CD4-positive, CD25-positive, alpha-beta regulatory T cell (primary cell): ENCODE measurements at regions not wholly inside any gene's neighbourhood (a gene's known extent, or its start where the extent isn't known, plus 50 kb on each side); places are given as distances from the start of the nearest gene placed in this dataset.

Experiments used
- ATAC-seq, 2 donors: fragments of 150-1000 bp; cut with Tn5 transposase; one replicate each; pipeline ENCODE4 v1.10.0; 2021; ENCODE audit warnings: low read depth in 2 of 2, moderate number of reproducible peaks in 2 of 2, moderate library complexity in 1 of 2
- DNase-seq, 3 donors: peaks; one replicate each; pipeline versions ENCODE4 v3.0.0 to v3.0.0-alpha.2; 2012 to 2022; ENCODE audit warnings: mixed read lengths in 1 of 3
- H3K27ac ChIP-seq: one replicate; pipeline ENCODE4 v1.7.0; 2013; ENCODE audit warnings: mild to moderate bottlenecking, low read length; ENCODE audit not compliant: insufficient read depth, poor library complexity, severe bottlenecking
- H3K27me3 ChIP-seq: one replicate; pipeline ENCODE4 v1.7.0; 2013; ENCODE audit warnings: low read length; ENCODE audit not compliant: control insufficient read depth, insufficient read depth
- H3K36me3 ChIP-seq: one replicate; pipeline ENCODE4 v1.7.0; 2013; ENCODE audit warnings: mild to moderate bottlenecking, low read length, moderate library complexity; ENCODE audit not compliant: control insufficient read depth, insufficient read depth
- H3K4me1 ChIP-seq: 2 replicates; pipeline ENCODE4 v1.7.0; 2013; ENCODE audit warnings: mild to moderate bottlenecking, low read length; ENCODE audit not compliant: insufficient read depth, control insufficient read depth, poor library complexity, severe bottlenecking
- H3K4me3 ChIP-seq: one replicate; pipeline ENCODE4 v1.7.0; 2013; ENCODE audit warnings: low read depth, mild to moderate bottlenecking, low read length, moderate library complexity
- H3K9me3 ChIP-seq, 2 experiments: 1 replicate in 1 of 2; 2 replicates in 1 of 2; pipeline ENCODE4 v1.7.0; 2013; ENCODE audit warnings: low read length in 2 of 2, mild to moderate bottlenecking in 1 of 2, moderate library complexity in 1 of 2; ENCODE audit not compliant: control insufficient read depth in 2 of 2
- H3K27ac Mint-ChIP-seq, 3 donors: one replicate each; pipeline ENCODE4 v1.8.0; 2020 to 2022; ENCODE audit warnings: mild to moderate bottlenecking in 3 of 3, mixed read lengths in 3 of 3, moderate library complexity in 2 of 3
- H3K27me3 Mint-ChIP-seq: one replicate; pipeline ENCODE4 v1.8.0; 2022; ENCODE audit warnings: mild to moderate bottlenecking, mixed read lengths
- H3K36me3 Mint-ChIP-seq: one replicate; pipeline ENCODE4 v1.8.0; 2020; ENCODE audit warnings: mixed read lengths
- H3K4me1 Mint-ChIP-seq, 4 donors: one replicate each; pipeline ENCODE4 v1.8.0; 2020 to 2022; ENCODE audit warnings: mixed read lengths in 4 of 4, mild to moderate bottlenecking in 1 of 4
- H3K4me3 Mint-ChIP-seq, 4 donors: one replicate each; pipeline ENCODE4 v1.8.0; 2020 to 2022; ENCODE audit warnings: mild to moderate bottlenecking in 4 of 4, mixed read lengths in 4 of 4, moderate library complexity in 3 of 4
- H3K9me3 Mint-ChIP-seq, 7 donors: one replicate each; pipeline ENCODE4 v1.8.0; 2020 to 2022; ENCODE audit warnings: mixed read lengths in 7 of 7, mild to moderate bottlenecking in 3 of 7, moderate library complexity in 2 of 7

DNA sequence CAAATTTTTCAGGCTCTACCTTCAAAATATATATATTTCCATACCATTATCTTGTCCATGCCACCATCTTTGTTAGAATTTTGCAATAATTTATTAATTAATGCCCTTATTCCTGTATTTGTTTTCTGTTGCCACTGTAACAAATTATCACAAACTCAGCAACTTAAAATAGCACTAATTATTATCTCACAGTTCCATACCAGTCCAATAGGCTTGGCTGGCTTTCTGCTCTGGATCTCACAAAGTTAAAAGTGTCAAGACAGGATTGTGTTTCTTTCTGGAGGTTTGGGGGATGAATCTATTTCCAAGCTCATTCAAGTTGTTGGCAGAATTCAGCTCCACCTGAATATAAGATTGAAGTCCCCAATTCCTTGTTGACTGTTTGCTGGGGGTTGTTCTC is 58.6 kb upstream of the SLC38A4 start:
- no peak for DNase-seq
- Mint-ChIP-seq H3K4me3 (no peak overlapping the region), H3K27me3 (peaks cover 11% of the 10 kb centered on the region), H3K9me3 (peaks cover 0 to 6% (median 0%) of the 10 kb centered on the region in 7 donors), H3K36me3 (no peaks in the 10 kb centered on the region), H3K27ac (no peak overlapping the region), H3K4me1 (no peaks in the 10 kb centered on the region)
- Histone ChIP-seq H3K27ac (no peak overlapping the region), H3K27me3 (peaks cover 10% of the 10 kb centered on the region), H3K4me3 (no peak overlapping the region), H3K9me3 (no peaks in the 10 kb centered on the region), H3K4me1 (no peaks in the 10 kb centered on the region), H3K36me3 (no peaks in the 10 kb centered on the region)
- ATAC-seq = no peak

DNA sequence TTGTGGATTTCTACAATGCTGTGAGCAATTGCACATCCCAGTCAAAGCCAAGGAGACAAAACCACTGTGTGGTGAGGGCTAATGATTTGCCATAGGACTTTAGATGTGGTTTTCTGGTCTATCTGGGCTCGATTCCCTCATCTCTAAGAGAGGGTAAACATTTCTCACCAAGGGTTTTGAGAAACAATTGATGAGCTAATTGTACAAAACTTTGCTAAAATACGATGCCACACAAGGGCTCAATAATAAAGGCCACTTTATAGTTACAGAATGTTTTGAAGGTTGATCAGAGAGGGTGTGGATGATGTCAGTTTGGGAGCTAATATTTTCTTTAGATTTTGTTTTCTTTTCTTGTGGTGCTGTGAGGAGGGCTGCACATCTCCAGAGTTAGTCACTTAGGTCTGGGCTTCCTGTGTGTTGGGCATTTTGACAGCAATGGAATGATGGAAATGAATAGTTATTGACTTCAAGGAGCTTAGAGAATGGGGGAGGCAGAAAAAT is 60.8 kb upstream of the SLC38A4 start:
- H3K4me1 ChIP-seq = no peaks in the 10 kb centered on the region
- no peak overlapping the region for H3K4me3 ChIP-seq
- H3K36me3 ChIP-seq = no peaks in the 10 kb centered on the region
- DNase-seq = no peak
- no peak for ATAC-seq
- no peak overlapping the region for H3K27ac Mint-ChIP-seq
- H3K4me3 Mint-ChIP-seq = no peak overlapping the region
- no peak overlapping the region for H3K27ac ChIP-seq
- peaks cover 0 to 3% (median 0%) of the 10 kb centered on the region in 7 donors for H3K9me3 Mint-ChIP-seq
- peaks cover 14% of the 10 kb centered on the region for H3K27me3 ChIP-seq
- no peaks in the 10 kb centered on the region for H3K9me3 ChIP-seq
- no peaks in the 10 kb centered on the region for H3K36me3 Mint-ChIP-seq
- H3K27me3 Mint-ChIP-seq = peaks cover 8% of the 10 kb centered on the region
- H3K4me1 Mint-ChIP-seq = no peaks in the 10 kb centered on the region

GRCh38 chr12:46887870-46888269 is 62.1 kb upstream of the SLC38A4 start:
- H3K4me3 Mint-ChIP-seq = no peak overlapping the region
- Histone ChIP-seq H3K27ac (no peak overlapping the region), H3K4me1 (no peaks in the 10 kb centered on the region), H3K9me3 (no peaks in the 10 kb centered on the region), H3K27me3 (peaks cover 14% of the 10 kb centered on the region), H3K4me3 (no peak overlapping the region), H3K36me3 (no peaks in the 10 kb centered on the region)
- ATAC-seq = no peak
- H3K27me3 Mint-ChIP-seq = peaks cover 13% of the 10 kb centered on the region
- H3K4me1 Mint-ChIP-seq = no peaks in the 10 kb centered on the region
- H3K27ac Mint-ChIP-seq = no peak overlapping the region
- DNase-seq = no peak
- H3K9me3 Mint-ChIP-seq = peaks cover 0 to 2% (median 0%) of the 10 kb centered on the region in 7 donors
- H3K36me3 Mint-ChIP-seq = no peaks in the 10 kb centered on the region

DNA sequence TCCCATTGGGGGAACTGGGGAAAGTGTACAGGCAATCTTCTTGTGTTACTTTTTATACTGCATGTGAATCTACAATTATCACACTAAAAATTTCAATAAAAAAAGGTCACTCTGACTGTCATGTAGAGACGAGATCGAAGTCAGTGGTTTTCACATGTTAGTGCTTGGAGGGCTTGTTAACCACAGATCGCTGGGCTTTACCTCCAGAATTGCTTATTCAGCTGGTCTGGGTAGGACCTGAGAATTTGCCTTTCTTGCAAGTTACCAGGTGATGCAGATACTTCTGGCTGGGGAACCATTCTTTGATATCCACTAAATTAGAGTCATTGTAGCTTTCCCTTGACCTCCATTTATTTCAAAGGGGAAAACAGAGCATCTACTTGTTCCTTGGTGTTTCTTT is 62.8 kb upstream of the SLC38A4 start:
- Histone ChIP-seq H3K36me3 (no peaks in the 10 kb centered on the region), H3K9me3 (no peaks in the 10 kb centered on the region), H3K27me3 (peaks cover 16% of the 10 kb centered on the region), H3K4me3 (no peak overlapping the region), H3K4me1 (no peaks in the 10 kb centered on the region), H3K27ac (no peak overlapping the region)
- H3K9me3 Mint-ChIP-seq = peaks cover 0 to 2% (median 0%) of the 10 kb centered on the region in 7 donors
- H3K27ac Mint-ChIP-seq = no peak overlapping the region
- no peaks in the 10 kb centered on the region for H3K4me1 Mint-ChIP-seq
- no peaks in the 10 kb centered on the region for H3K36me3 Mint-ChIP-seq
- ATAC-seq (no peak), DNase-seq (no peak)
- H3K27me3 Mint-ChIP-seq = peaks cover 13% of the 10 kb centered on the region
- H3K4me3 Mint-ChIP-seq = no peak overlapping the region

GRCh38 chr12:46891306-46891705 is 65.5 kb upstream of the SLC38A4 start:
- Histone ChIP-seq H3K36me3 (no peaks in the 10 kb centered on the region), H3K4me3 (no peak overlapping the region), H3K27me3 (peaks cover 5% of the 10 kb centered on the region), H3K4me1 (no peaks in the 10 kb centered on the region), H3K9me3 (no peaks in the 10 kb centered on the region), H3K27ac (no peak overlapping the region)
- H3K4me3 Mint-ChIP-seq = no peak overlapping the region
- H3K27me3 Mint-ChIP-seq = peaks cover 17% of the 10 kb centered on the region
- H3K4me1 Mint-ChIP-seq = no peaks in the 10 kb centered on the region
- H3K9me3 Mint-ChIP-seq = peaks cover 0 to 2% (median 0%) of the 10 kb centered on the region in 7 donors
- no peak for ATAC-seq
- no peaks in the 10 kb centered on the region for H3K36me3 Mint-ChIP-seq
- no peak for DNase-seq
- H3K27ac Mint-ChIP-seq = no peak overlapping the region

DNA sequence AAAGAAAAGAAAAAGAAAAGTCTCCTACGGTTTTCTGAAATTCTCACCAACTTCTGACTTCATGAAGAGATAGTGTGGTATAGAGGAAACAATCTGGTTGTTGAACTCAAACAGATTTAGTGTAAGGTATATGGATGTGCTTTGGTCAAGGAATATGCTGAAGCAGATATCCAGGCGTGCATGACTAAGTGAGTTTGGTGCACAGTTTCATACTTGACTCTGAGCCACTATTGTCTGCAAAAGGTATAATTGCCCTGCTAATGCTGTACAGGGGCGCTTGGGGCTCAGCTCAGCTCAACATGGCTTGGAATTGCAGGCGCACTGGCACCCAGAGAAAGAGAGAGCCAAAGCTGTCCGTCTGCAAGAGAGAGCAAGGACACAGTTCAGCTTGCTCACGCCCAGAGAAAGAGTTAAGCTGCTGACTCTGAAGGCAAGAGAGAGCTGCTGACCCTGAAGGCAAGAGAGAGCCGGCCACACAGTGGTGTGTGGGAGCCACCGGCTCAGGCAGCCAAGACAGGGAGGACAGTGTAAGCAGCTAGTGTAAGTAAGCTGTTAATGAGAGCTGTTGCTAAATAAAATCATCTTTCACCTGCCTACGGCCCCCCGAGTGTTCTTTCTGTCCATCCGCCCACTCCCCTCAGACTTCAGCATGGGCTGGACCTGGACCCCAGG is 66.4 kb upstream of the SLC38A4 start:
- Histone ChIP-seq H3K4me3 (no peak overlapping the region), H3K9me3 (no peaks in the 10 kb centered on the region), H3K4me1 (no peaks in the 10 kb centered on the region), H3K27ac (no peak overlapping the region), H3K36me3 (no peaks in the 10 kb centered on the region), H3K27me3 (peaks cover 5% of the 10 kb centered on the region)
- H3K9me3 Mint-ChIP-seq = peaks cover 0 to 3% (median 0%) of the 10 kb centered on the region in 7 donors
- ATAC-seq (no peak), DNase-seq (no peak)
- no peak overlapping the region for H3K27ac Mint-ChIP-seq
- H3K36me3 Mint-ChIP-seq = no peaks in the 10 kb centered on the region
- H3K27me3 Mint-ChIP-seq = peaks cover 17% of the 10 kb centered on the region
- no peak overlapping the region for H3K4me3 Mint-ChIP-seq
- no peaks in the 10 kb centered on the region for H3K4me1 Mint-ChIP-seq

DNA sequence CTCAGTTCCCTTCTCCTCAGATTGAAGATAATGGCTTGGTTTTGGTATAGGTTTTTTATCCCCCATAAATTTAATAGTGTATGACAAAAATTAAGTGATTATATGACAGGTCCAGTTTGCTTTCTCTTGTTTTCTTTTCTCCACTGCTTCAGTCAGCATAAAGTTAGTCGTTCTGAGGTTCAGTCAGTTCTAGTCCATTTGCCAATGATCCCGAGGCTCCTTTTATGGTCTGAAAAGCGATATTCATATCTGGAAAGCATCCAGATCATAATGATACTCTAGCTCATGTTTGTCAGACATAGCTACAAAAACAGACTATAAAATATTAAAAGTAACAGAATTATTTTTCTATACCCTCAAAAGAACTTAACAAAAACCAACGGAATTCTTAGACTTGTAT is 67.1 kb upstream of the SLC38A4 start:
- ATAC-seq (no peak), DNase-seq (no peak)
- H3K9me3 Mint-ChIP-seq = peaks cover 0 to 3% (median 0%) of the 10 kb centered on the region in 7 donors
- H3K27me3 Mint-ChIP-seq = peaks cover 19% of the 10 kb centered on the region
- no peak overlapping the region for H3K27ac Mint-ChIP-seq
- H3K4me1 Mint-ChIP-seq = no peaks in the 10 kb centered on the region
- no peaks in the 10 kb centered on the region for H3K36me3 Mint-ChIP-seq
- H3K4me3 Mint-ChIP-seq = no peak overlapping the region
- Histone ChIP-seq H3K36me3 (no peaks in the 10 kb centered on the region), H3K27ac (no peak overlapping the region), H3K4me1 (no peaks in the 10 kb centered on the region), H3K4me3 (no peak overlapping the region), H3K9me3 (no peaks in the 10 kb centered on the region), H3K27me3 (peaks cover 5% of the 10 kb centered on the region)

DNA sequence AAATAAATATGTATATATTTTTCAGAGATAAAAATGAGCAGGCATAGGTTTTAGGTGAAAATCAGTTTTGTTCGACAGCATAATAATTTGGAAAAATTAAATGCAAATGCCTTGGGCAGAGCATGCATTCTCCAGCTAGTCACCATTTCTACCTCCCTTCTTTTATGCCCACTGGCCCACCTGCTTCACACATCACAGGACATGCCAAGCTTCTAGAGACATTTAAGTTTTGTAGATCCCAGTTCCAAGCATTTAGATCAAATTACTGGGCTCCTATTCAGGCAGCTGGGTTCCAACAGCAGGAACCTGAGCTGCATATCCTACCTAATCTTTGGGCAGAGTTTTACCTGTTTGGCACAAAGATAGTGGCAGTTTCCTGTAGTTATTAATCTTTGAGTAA is 67.6 kb upstream of the SLC38A4 start:
- no peak for ATAC-seq
- H3K9me3 Mint-ChIP-seq = peaks cover 0 to 2% (median 0%) of the 10 kb centered on the region in 7 donors
- Histone ChIP-seq H3K36me3 (no peaks in the 10 kb centered on the region), H3K4me1 (no peaks in the 10 kb centered on the region), H3K27me3 (peaks cover 5% of the 10 kb centered on the region), H3K27ac (no peak overlapping the region), H3K9me3 (no peaks in the 10 kb centered on the region), H3K4me3 (no peak overlapping the region)
- H3K4me1 Mint-ChIP-seq = no peaks in the 10 kb centered on the region
- no peak overlapping the region for H3K27ac Mint-ChIP-seq
- no peak for DNase-seq
- H3K4me3 Mint-ChIP-seq = no peak overlapping the region
- no peaks in the 10 kb centered on the region for H3K36me3 Mint-ChIP-seq
- H3K27me3 Mint-ChIP-seq = peaks cover 21% of the 10 kb centered on the region
